A673 (cell line): ENCODE measurements at regions not wholly inside any gene's neighbourhood (a gene's known extent, or its start where the extent isn't known, plus 50 kb on each side); places are given as distances from the start of the nearest gene placed in this dataset.

Source experiments
- BruUV-seq: library from RNA; stranded (reverse); fragments of 400-500 nt; replicated peaks from 2 replicates; lab custom pipeline; 2021; lab: Mats Ljungman, UMichigan
- CTCF ChIA-PET: fragments of 300-600 bp; sonication (Branson Sonifier 250); formaldehyde crosslinking; loops from one replicate; lab custom pipeline; 2022; ENCODE audit warnings: antibody characterized with exemption; lab: Charles Lee
- POLR2A ChIA-PET: fragments of 300-600 bp; sonication (Branson Sonifier 250); formaldehyde crosslinking; loops from one replicate; lab custom pipeline; 2022; ENCODE audit warnings: antibody characterized with exemption; ENCODE audit not compliant: low non-redundant PET; lab: Charles Lee
- DNase-seq: peaks from one replicate; pipeline ENCODE4 v3.0.0-alpha.2; 2015; ENCODE audit warnings: low spot score
- H3K27ac ChIP-seq: fragments of 200-600 bp; sonication (generic); 2 replicates; pipeline ENCODE4 v1.5.1; 2016; ENCODE audit warnings: mixed run types, low read depth, mild to moderate bottlenecking, mixed read lengths, antibody characterized with exemption, low read length; ENCODE audit not compliant: poor library complexity, severe bottlenecking
- H3K27me3 ChIP-seq: fragments of 200-600 bp; sonication (generic); replicated peaks from 2 replicates; pipeline ENCODE4 v1.6.1; 2017; ENCODE audit warnings: mixed run types, low read depth, mild to moderate bottlenecking, mixed read lengths, antibody characterized with exemption, low read length; ENCODE audit not compliant: insufficient read depth, poor library complexity
- H3K36me3 ChIP-seq: fragments of 200-600 bp; sonication (generic); 2 replicates; pipeline ENCODE4 v1.6.1; 2016; ENCODE audit warnings: mixed run types, mild to moderate bottlenecking, mixed read lengths, antibody characterized with exemption, low read length; ENCODE audit not compliant: insufficient read depth, poor library complexity, severe bottlenecking
- H3K4me1 ChIP-seq: fragments of 200-600 bp; sonication (generic); 2 replicates; pipeline ENCODE4 v1.6.1; 2017; ENCODE audit warnings: mixed run types, mild to moderate bottlenecking, mixed read lengths, antibody characterized with exemption, low read length; ENCODE audit not compliant: insufficient read depth, poor library complexity, severe bottlenecking
- H3K4me3 ChIP-seq: fragments of 200-600 bp; sonication (generic); 2 replicates; pipeline ENCODE4 v1.5.1; 2016; ENCODE audit warnings: low read depth, mixed run types, mild to moderate bottlenecking, mixed read lengths, low read length; ENCODE audit not compliant: poor library complexity, severe bottlenecking
- H3K9me3 ChIP-seq: fragments of 200-600 bp; sonication (generic); 2 replicates; pipeline ENCODE4 v1.6.1; 2016; ENCODE audit warnings: mixed run types, low read depth, mild to moderate bottlenecking, mixed read lengths, antibody characterized with exemption, low read length; ENCODE audit not compliant: poor library complexity, severe bottlenecking
- CTCF ChIP-seq: fragments of 300-800, 200-600 bp; sonication (generic); conservative IDR thresholded peaks from 2 replicates; pipeline ENCODE4 v1.5.1; 2017; ENCODE audit warnings: low read depth, mild to moderate bottlenecking, antibody characterized with exemption, low read length, moderate library complexity, mixed read lengths
- EZH2 ChIP-seq: fragments of 200-600 bp; sonication (generic); IDR thresholded peaks from 2 replicates; pipeline ENCODE4 v1.6.1; 2017; ENCODE audit warnings: borderline replicate concordance, low read depth, mild to moderate bottlenecking, mixed read lengths, antibody characterized with exemption, low read length; ENCODE audit not compliant: poor library complexity, severe bottlenecking
- intact Hi-C: fragments of 100-400 bp; cut with micrococcal nuclease; formaldehyde crosslinking; loops from one replicate; pipeline ENCODE4 v1.10.0; 2022; ENCODE audit not compliant: unreplicated experiment

GRCh38 chr3:66133050-66133757 lies 87.6 kb upstream of the SLC25A26 start:
- no peaks in the 10 kb centered on the region for H3K9me3 ChIP-seq
- no peaks in the 10 kb centered on the region for H3K36me3 ChIP-seq
- intact Hi-C loops, result no loop called here
- TF ChIP-seq EZH2 (no peak), CTCF (no peak)
- H3K4me1 ChIP-seq, result no peaks in the 10 kb centered on the region
- ChIA-PET CTCF (no interaction called here), POLR2A (no interaction called here)
- no peaks in the 10 kb centered on the region for H3K27me3 ChIP-seq
- no peak for DNase-seq
- no peak overlapping the region for H3K27ac ChIP-seq
- H3K4me3 ChIP-seq, result no peak overlapping the region
- BruUV-seq, result no TSS peak

GRCh38 chr3:66128623-66129022 lies 89.9 kb upstream of the MAGI1 start:
- no peak overlapping the region for H3K27ac ChIP-seq
- intact Hi-C loops, result no loop called here

GRCh38 chr3:66121318-66121717 lies 82.6 kb upstream of the MAGI1 start:
- no TSS peak for BruUV-seq
- DNase-seq, result no peak
- ChIA-PET POLR2A (no interaction called here), CTCF (no interaction called here)
- no peak for TF ChIP-seq EZH2
- TF ChIP-seq CTCF, result no peak
- Histone ChIP-seq H3K27ac (no peak overlapping the region), H3K4me3 (no peak overlapping the region), H3K4me1 (no peaks in the 10 kb centered on the region), H3K9me3 (no peaks in the 10 kb centered on the region), H3K36me3 (no peaks in the 10 kb centered on the region), H3K27me3 (no peaks in the 10 kb centered on the region)
- intact Hi-C loops, result no loop called here

More at GRCh38 chr3:66128623-66129022, 89.9 kb upstream of the MAGI1 start:
- Histone ChIP-seq H3K4me1 (no peaks in the 10 kb centered on the region), H3K4me3 (no peak overlapping the region), H3K9me3 (no peaks in the 10 kb centered on the region), H3K27me3 (no peaks in the 10 kb centered on the region), H3K36me3 (no peaks in the 10 kb centered on the region)
- ChIA-PET POLR2A (no interaction called here), CTCF (no interaction called here)
- TF ChIP-seq EZH2 (no peak), CTCF (no peak)
- no peak for DNase-seq
- BruUV-seq, result no TSS peak
